Astrocyte of the spinal cord (primary cell): ENCODE measurements at regions not wholly inside any gene's neighbourhood (a gene's known extent, or its start where the extent isn't known, plus 50 kb on each side); places are given as distances from the start of the nearest gene placed in this dataset.

Experiments used
- DNase-seq: peaks from one replicate; pipeline ENCODE4 v3.0.0; 2011; ENCODE audit warnings: low read depth, low spot score
- H3K4me3 ChIP-seq: 2 replicates; pipeline ENCODE4 v1.5.1; 2011; ENCODE audit warnings: low read depth, mild to moderate bottlenecking, low read length, moderate library complexity
- CTCF ChIP-seq: IDR thresholded peaks from 2 replicates; pipeline ENCODE4 v1.5.1; 2012; ENCODE audit warnings: low read depth, mild to moderate bottlenecking, low read length, inconsistent platforms
- in situ Hi-C: cut with HindIII; loops from 2 replicates; pipeline ENCODE4 v1.10.0; 2017; ENCODE audit warnings: low sequenced_read_pairs

DNA sequence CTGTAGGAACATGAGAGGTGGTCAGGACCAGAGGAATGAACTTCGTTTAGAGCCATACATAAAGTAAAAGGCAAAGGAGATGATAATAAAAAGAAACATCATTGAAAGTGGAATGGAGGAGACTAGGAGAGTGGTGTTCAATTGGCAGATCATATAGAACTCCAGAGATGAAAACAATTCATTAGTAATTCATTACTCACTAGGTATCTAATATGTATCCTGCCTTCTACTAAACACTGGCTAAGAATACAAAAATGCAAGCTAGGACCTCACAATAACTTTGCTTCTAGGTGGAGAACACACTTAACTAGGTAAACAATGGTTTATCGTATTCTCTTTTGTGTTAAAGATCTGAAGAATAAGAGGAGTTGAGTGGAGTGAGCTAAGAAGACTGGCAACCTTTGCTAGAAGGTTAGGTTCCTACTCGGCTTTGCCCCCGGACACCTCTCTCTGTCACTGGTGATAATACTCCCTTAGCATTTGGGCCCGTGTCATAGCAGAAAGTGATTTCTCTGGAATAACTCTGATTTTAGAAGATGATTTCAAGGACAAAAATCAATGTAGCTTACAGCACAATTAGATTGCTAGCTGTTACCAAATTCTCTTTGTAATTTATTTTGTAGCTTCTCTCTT is 88.6 kb upstream of the IFNE start:
- no peak overlapping the region for H3K4me3 ChIP-seq
- DNase-seq = no peak
- no peak for TF ChIP-seq CTCF
- in situ Hi-C loops = no loop called here

GRCh38 chr9:21574261-21574660 is 92.1 kb upstream of the IFNE start:
- no peak for TF ChIP-seq CTCF
- in situ Hi-C loops = no loop called here
- H3K4me3 ChIP-seq = no peak overlapping the region
- no peak for DNase-seq

GRCh38 chr9:21576331-21577189 is 94.4 kb upstream of the IFNE start:
- DNase-seq = peak; percentile 97
- in situ Hi-C loops = loop anchor here (25.0 kb wide), 1 partner anchor 211 kb away; no protein-coding TSS in a partner anchor
- TF ChIP-seq CTCF = no peak
- peak overlapping the region; percentile 31 for H3K4me3 ChIP-seq

- TF ChIP-seq CTCF = no peak
- in situ Hi-C loops = loop anchor here (25.0 kb wide), 1 partner anchor 208 kb away; no protein-coding TSS in a partner anchor
- peak; percentile 57 for DNase-seq
- H3K4me3 ChIP-seq = no peak overlapping the region
These were observed 97.1 kb upstream of the IFNE start for GRCh38 chr9:21579247-21579671.

DNA sequence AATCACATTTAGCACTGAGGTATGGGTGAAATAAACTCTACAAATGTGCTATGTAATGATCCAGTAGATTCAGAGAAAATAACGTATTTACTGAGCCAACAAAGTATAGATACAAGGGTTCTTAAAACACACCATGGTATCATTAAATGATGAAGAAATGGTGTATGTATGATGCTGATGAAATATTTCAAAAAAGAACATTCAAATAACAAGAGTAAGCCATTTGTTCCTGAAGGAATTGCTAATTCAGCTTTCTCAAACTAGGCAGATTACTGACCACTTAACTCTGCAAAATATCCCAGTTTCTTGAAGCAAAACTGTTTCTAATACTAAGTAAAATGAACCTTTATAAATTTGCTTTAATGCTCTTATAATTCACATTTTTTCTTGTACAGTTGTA is 97.6 kb upstream of the IFNE start:
- in situ Hi-C loops = loop anchor here (25.0 kb wide), 1 partner anchor 208 kb away; no protein-coding TSS in a partner anchor
- H3K4me3 ChIP-seq = no peak overlapping the region
- DNase-seq = no peak
- no peak for TF ChIP-seq CTCF

DNA sequence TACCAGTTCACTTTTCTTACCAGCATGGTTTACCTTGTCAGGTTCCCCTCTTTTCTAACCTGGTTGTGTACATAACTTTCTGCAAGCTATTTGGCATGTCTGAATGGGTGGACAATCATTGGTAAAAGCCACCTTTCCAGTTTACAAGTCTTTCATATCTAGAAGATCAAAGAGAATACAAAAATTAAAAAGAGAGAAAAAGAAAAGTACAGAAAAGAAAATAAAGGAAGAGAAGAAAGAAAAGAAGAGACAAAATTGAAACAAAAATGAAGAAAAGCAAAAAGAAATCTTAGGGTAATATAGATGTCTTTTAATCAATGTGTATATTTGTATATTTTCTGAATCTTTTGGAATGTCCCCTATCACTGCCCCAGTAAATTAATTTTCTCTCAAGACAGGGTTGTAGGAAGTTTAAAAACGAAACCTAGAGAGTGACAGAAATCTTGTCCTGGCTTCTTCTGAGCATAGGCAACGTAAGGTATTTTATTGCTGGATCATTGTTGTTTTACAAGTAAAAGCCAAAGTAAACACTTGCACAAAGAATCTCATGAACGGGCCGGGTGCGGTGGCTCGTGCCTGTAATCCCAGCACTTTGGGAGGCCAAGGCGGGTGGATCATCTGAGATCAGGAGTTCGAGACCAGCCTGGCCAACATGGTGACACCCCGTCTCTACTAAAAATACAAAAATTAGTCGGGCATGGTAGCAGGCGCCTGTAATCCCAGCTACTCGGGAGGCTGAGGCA is 98.7 kb upstream of the IFNE start:
- no peak for TF ChIP-seq CTCF
- in situ Hi-C loops = loop anchor here (25.0 kb wide), 1 partner anchor 206 kb away; no protein-coding TSS in a partner anchor
- DNase-seq = peak; percentile 68
- H3K4me3 ChIP-seq = no peak overlapping the region
